ENCODE measurements at regions not wholly inside any gene's neighbourhood (a gene's known extent, or its start where the extent isn't known, plus 50 kb on each side); places are given as distances from the start of the nearest gene placed in this dataset.

DNA sequence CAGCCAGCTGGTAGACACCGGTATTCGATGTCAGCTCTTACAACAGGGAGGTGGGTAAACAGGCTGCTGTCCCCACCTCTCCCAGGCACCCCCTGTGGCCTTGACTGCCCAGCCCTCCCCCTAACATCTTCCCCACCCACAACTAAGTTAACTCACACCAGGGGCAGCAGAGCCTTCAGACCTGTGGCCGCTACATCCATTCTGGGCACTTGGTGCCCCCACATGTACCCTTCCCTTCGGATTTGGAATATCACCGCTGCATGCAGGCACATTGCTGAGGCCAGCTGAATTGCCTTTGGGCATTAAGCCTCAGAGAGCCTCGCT lies 130.3 kb downstream of the MYCN start:
- no peak overlapping the region for H4K8ac ChIP-seq (ENCODE audit: extremely low read depth, insufficient read depth, low read length)
- DNase-seq (ENCODE audit: low read depth in 1 of 2, low spot score in 2 of 2) (no peak), FAIRE-seq (no peak)
- no peak overlapping the region for H3K27ac ChIP-seq (ENCODE audit: low read depth, low read length)
- ChIA-PET POLR2A (ENCODE audit: partially characterized antibody) (interaction anchor here (1.5 kb wide), 1 partner anchor 129 kb away, joined by 4 read pairs; no protein-coding TSS in a partner anchor), CTCF (ENCODE audit: partially characterized antibody) (interaction anchor here (1.3 to 2.0 kb wide), 4 partner anchors 36 to 273 kb away, joined by 3 to 9 read pairs (median 5); partner anchors contain the start of gene MYCN)
- H2BK20ac ChIP-seq (ENCODE audit: low read length): peak overlapping the region; percentile 90
- no peaks in the 10 kb centered on the region for H3K9me3 ChIP-seq (ENCODE audit: insufficient read depth in 2 of 2, low read depth in 1 of 2, low read length in 1 of 2)
- H3K79me1 ChIP-seq (ENCODE audit: low read depth, low read length): no peaks in the 10 kb centered on the region
- no peak overlapping the region for H3K4me3 ChIP-seq (ENCODE audit: extremely low read depth in 1 of 4, insufficient read depth in 2 of 4, low read depth in 3 of 4, low read length in 4 of 4)
- H3K36me3 ChIP-seq (ENCODE audit: control insufficient read depth in 2 of 4, insufficient read depth in 4 of 4, low read length in 3 of 4): no peaks in the 10 kb centered on the region
- no peaks in the 10 kb centered on the region for H4K20me1 ChIP-seq (replicated peaks in 1 of 2; ENCODE audit: control insufficient read depth in 1 of 2, insufficient read depth in 2 of 2, low read length in 2 of 2)
- no peak overlapping the region for H3K9ac ChIP-seq (replicated peaks in 1 of 4; ENCODE audit: extremely low read depth in 1 of 4, low read depth in 3 of 4, low read length in 3 of 4)
- no peak overlapping the region; the same call in 1 of the 2 replicates for H2AK5ac ChIP-seq (ENCODE audit: low read depth, low read length)
- no peak overlapping the region for H4K5ac ChIP-seq (ENCODE audit: insufficient read length, low read depth, low read length)
- no peak overlapping the region for H3K4ac ChIP-seq (replicated peaks; ENCODE audit: insufficient read length, low read depth, low read length)
- H2BK120ac ChIP-seq (replicated peaks; ENCODE audit: low read depth, low read length): no peak overlapping the region
- peaks cover 0 to 11% (median 6%) of the 10 kb centered on the region in 4 experiments; a peak in 6 of 7 replicates for H3K4me1 ChIP-seq (replicated peaks in 1 of 4; ENCODE audit: control insufficient read depth in 3 of 4, insufficient read depth in 4 of 4, low read length in 3 of 4)
- H3K27me3 ChIP-seq (replicated peaks in 1 of 4; ENCODE audit: control insufficient read depth in 3 of 4, extremely low read depth in 1 of 4, insufficient read depth in 3 of 4, low read length in 3 of 4): no peaks in the 10 kb centered on the region
- peaks cover 2% of the 10 kb centered on the region; the same call in 1 of the 2 replicates for H3K23me2 ChIP-seq (ENCODE audit: low read depth, low read length)
- H3K23ac ChIP-seq (ENCODE audit: insufficient read length): no peak overlapping the region
- no peak overlapping the region for H2BK5ac ChIP-seq (ENCODE audit: low read depth, low read length)
- no peak for TF ChIP-seq SP4 (IDR thresholded peaks at IDR 0.05; ENCODE audit: low read length)
- no peak for TF ChIP-seq FOSL1 (IDR thresholded peaks at IDR 0.05; ENCODE audit: insufficient read depth, low read depth, low read length)
- TF ChIP-seq EP300 (IDR thresholded peaks at IDR 0.05; ENCODE audit: borderline replicate concordance in 1 of 2, low read depth in 2 of 2, low read length in 2 of 2): no peak
- H3K14ac ChIP-seq (ENCODE audit: insufficient read length): no peak overlapping the region
- no peak overlapping the region for H2AFZ ChIP-seq (ENCODE audit: low read length)
- peak overlapping the region; percentile 53; the same call in 1 of the 2 replicates for H2BK15ac ChIP-seq (ENCODE audit: low read length)
- H4K91ac ChIP-seq (replicated peaks; ENCODE audit: insufficient read length, low read length): no peak overlapping the region
- H2BK12ac ChIP-seq (ENCODE audit: low read depth, low read length): 0 out of 2 replicates have a peak overlapping the region, but pooled peaks have one; percentile 40
- no peaks in the 10 kb centered on the region for H3K79me2 ChIP-seq (ENCODE audit: control insufficient read depth in 1 of 2, insufficient read depth in 2 of 2, low read length in 2 of 2)
- no peak overlapping the region for H3K4me2 ChIP-seq (ENCODE audit: insufficient read depth in 1 of 2, low read depth in 2 of 2, low read length in 2 of 2)
- 93% methylated on average over 5 of the region's 6 CpGs; no CpG with 5 or more reads in 1 of the 2 experiments for WGBS, 2 experiments (ENCODE audit: extremely low coverage in 1 of 2, insufficient coverage in 1 of 2, insufficient read length in 1 of 2, insufficient replicate concordance in 2 of 2, low coverage in 1 of 2, low lambda C conversion rate in 2 of 2, missing lambda C conversion rate in 1 of 2)
- no peak overlapping the region for H3K56ac ChIP-seq (replicated peaks; ENCODE audit: insufficient read length, low read depth, low read length)
- H3K18ac ChIP-seq (ENCODE audit: extremely low read depth, low read length): peak overlapping the region; percentile 90; the same call in 1 of the 2 replicates

Measured in H1 (cell line).